ENCODE measurements at regions not wholly inside any gene's neighbourhood (a gene's known extent, or its start where the extent isn't known, plus 50 kb on each side); places are given as distances from the start of the nearest gene placed in this dataset.

- no peak for TF ChIP-seq CTCF (IDR thresholded peaks at IDR 0.05)
- TF ChIP-seq POLR2A (IDR thresholded peaks at IDR 0.05) = no peak
These were observed 92.2 kb upstream of the PLET1 start for GRCh38 chr11:112352907-112353306.
